Gastrocnemius medialis (tissue), 4 donors: ENCODE measurements at regions not wholly inside any gene's neighbourhood (a gene's known extent, or its start where the extent isn't known, plus 50 kb on each side); places are given as distances from the start of the nearest gene placed in this dataset.

Experiments used
- ATAC-seq, 2 donors: fragments of 150-250 bp; one replicate each; pipeline ENCODE4 v1.9.1; 2016
- DNase-seq, 2 donors: peaks; one replicate each; pipeline ENCODE4 v3.0.0-alpha.2; 2019
- H3K27ac ChIP-seq, 4 donors: fragments of 200-600 bp; sonication (generic); 1 replicate in 1 of 4; 2 replicates in 3 of 4; pipeline ENCODE4 v1.5.1; 2016 to 2018; ENCODE audit warnings: mild to moderate bottlenecking in 2 of 4, moderate library complexity in 1 of 4
- H3K27me3 ChIP-seq, 3 donors: fragments of 200-600 bp; sonication (generic) in 2 of 3; 1 replicate in 1 of 3; 2 replicates in 2 of 3; pipeline versions ENCODE4 v1.5.1 to v1.6.0; 2016 to 2019; ENCODE audit warnings: mild to moderate bottlenecking in 1 of 3, moderate library complexity in 1 of 3
- H3K36me3 ChIP-seq, 2 donors: fragments of 200-600 bp; sonication (generic) in 1 of 2; one replicate each; pipeline ENCODE4 v1.5.1; 2017 to 2018
- H3K4me1 ChIP-seq, 2 donors: fragments of 200-600 bp; sonication (generic) in 1 of 2; one replicate each; pipeline ENCODE4 v1.5.1; 2016 to 2017; ENCODE audit warnings: mild to moderate bottlenecking in 2 of 2
- H3K4me3 ChIP-seq, 4 donors: fragments of 200-600 bp; sonication (generic) in 3 of 4; 1 replicate in 1 of 4; 2 replicates in 3 of 4; pipeline ENCODE4 v1.5.1; 2016 to 2019; ENCODE audit warnings: mild to moderate bottlenecking in 2 of 4
- H3K9me3 ChIP-seq, 3 donors: fragments of 200-600 bp; sonication (generic) in 2 of 3; 1 replicate in 1 of 3; 2 replicates in 2 of 3; pipeline ENCODE4 v1.5.1; 2016 to 2019
- CTCF ChIP-seq, 5 experiments: fragments of 450-650 bp in 3 of 5; fragments of 200-600 bp in 2 of 5; sonication (generic) in 2 of 5; IDR thresholded peaks in 4 of 5; conservative IDR thresholded peaks in 1 of 5; 1 replicate in 4 of 5; 2 replicates in 1 of 5; pipeline ENCODE4 v1.5.1; 2016 to 2019; ENCODE audit warnings: antibody characterized with exemption in 5 of 5, mild to moderate bottlenecking in 3 of 5, moderate library complexity in 3 of 5
- POLR2A ChIP-seq, 2 donors: fragments of 450-650 bp; IDR thresholded peaks; one replicate each; pipeline ENCODE4 v1.6.1; 2017; ENCODE audit warnings: antibody characterized with exemption in 2 of 2, mild to moderate bottlenecking in 2 of 2, moderate library complexity in 2 of 2
- in situ Hi-C, 4 donors: fragments of 200-750 bp; cut with MboI; loops; one replicate each; pipeline versions ENCODE4 v1.15.0 to v1.8.0; 2017; ENCODE audit warnings: low sequenced_read_pairs in 4 of 4
- intact Hi-C: fragments of 100-400 bp; cut with DNase I; formaldehyde crosslinking; loops from one replicate; pipeline ENCODE4 v1.15.1; 2023; ENCODE audit warnings: low total_unique reads

GRCh38 chr10:109430043-109430760, 493.1 kb downstream of the XPNPEP1 start:
- intact Hi-C loops = no loop called here
- DNase-seq (no peak), ATAC-seq (no peak)
- no peak overlapping the region for H3K27ac ChIP-seq
- no peaks in the 10 kb centered on the region for H3K4me1 ChIP-seq
- TF ChIP-seq POLR2A (IDR thresholded peaks at IDR 0.05) (no peak), CTCF (IDR thresholded peaks at IDR 0.05 in 4 of 5, conservative IDR thresholded peaks at IDR 0.05 in 1 of 5) (no peak)
- no peak overlapping the region for H3K4me3 ChIP-seq
- in situ Hi-C loops = no loop called here
- no peaks in the 10 kb centered on the region for H3K9me3 ChIP-seq
- H3K27me3 ChIP-seq = no peaks in the 10 kb centered on the region
- no peaks in the 10 kb centered on the region for H3K36me3 ChIP-seq

GRCh38 chr10:109428775-109429491, 494.4 kb downstream of the XPNPEP1 start:
- DNase-seq (no peak), ATAC-seq (no peak)
- Histone ChIP-seq H3K9me3 (no peaks in the 10 kb centered on the region), H3K4me3 (no peak overlapping the region), H3K27ac (no peak overlapping the region), H3K4me1 (no peaks in the 10 kb centered on the region), H3K36me3 (no peaks in the 10 kb centered on the region), H3K27me3 (no peaks in the 10 kb centered on the region)
- intact Hi-C loops (no loop called here), in situ Hi-C loops (no loop called here)
- TF ChIP-seq POLR2A (IDR thresholded peaks at IDR 0.05) (no peak), CTCF (IDR thresholded peaks at IDR 0.05 in 4 of 5, conservative IDR thresholded peaks at IDR 0.05 in 1 of 5) (no peak)

- in situ Hi-C loops (no loop called here), intact Hi-C loops (no loop called here)
- no peak overlapping the region for H3K4me3 ChIP-seq
Observed at GRCh38 chr10:109427411-109427810, 495.9 kb downstream of the XPNPEP1 start.

GRCh38 chr10:109426987-109427386, 496.3 kb downstream of the XPNPEP1 start:
- Histone ChIP-seq H3K27me3 (no peaks in the 10 kb centered on the region), H3K36me3 (no peaks in the 10 kb centered on the region), H3K4me1 (no peaks in the 10 kb centered on the region), H3K27ac (no peak overlapping the region), H3K4me3 (no peak overlapping the region), H3K9me3 (no peaks in the 10 kb centered on the region)
- DNase-seq (no peak), ATAC-seq (no peak)
- in situ Hi-C loops = no loop called here
- intact Hi-C loops = no loop called here
- TF ChIP-seq CTCF (IDR thresholded peaks at IDR 0.05 in 4 of 5, conservative IDR thresholded peaks at IDR 0.05 in 1 of 5) (no peak), POLR2A (IDR thresholded peaks at IDR 0.05) (no peak)

More at GRCh38 chr10:109427411-109427810, 495.9 kb downstream of the XPNPEP1 start:
- Histone ChIP-seq H3K27ac (no peak overlapping the region), H3K4me1 (no peaks in the 10 kb centered on the region), H3K36me3 (no peaks in the 10 kb centered on the region), H3K9me3 (no peaks in the 10 kb centered on the region), H3K27me3 (no peaks in the 10 kb centered on the region)
- TF ChIP-seq POLR2A (IDR thresholded peaks at IDR 0.05) (no peak), CTCF (IDR thresholded peaks at IDR 0.05 in 4 of 5, conservative IDR thresholded peaks at IDR 0.05 in 1 of 5) (no peak)
- no peak for DNase-seq
- ATAC-seq = no peak
